BE2C (cell line): ENCODE measurements at regions not wholly inside any gene's neighbourhood (a gene's known extent, or its start where the extent isn't known, plus 50 kb on each side); places are given as distances from the start of the nearest gene placed in this dataset.

Source experiments
- DNase-seq: peaks from one replicate; pipeline ENCODE4 v3.0.0-alpha.2; 2020
- H3K27me3 ChIP-seq: fragments of 250-450 bp; sonication (Bioruptor Pico); 2 replicates; pipeline ENCODE4 v1.5.1; 2020; ENCODE audit warnings: mild to moderate bottlenecking
- H3K36me3 ChIP-seq: fragments of 250-450 bp; sonication (Bioruptor Pico); 2 replicates; pipeline ENCODE4 v1.5.1; 2020; ENCODE audit warnings: mild to moderate bottlenecking
- H3K4me1 ChIP-seq: fragments of 250-450 bp; sonication (Bioruptor Pico); 2 replicates; pipeline ENCODE4 v1.5.1; 2020
- H3K4me3 ChIP-seq: 2 replicates; pipeline ENCODE4 v1.5.1; 2011; ENCODE audit warnings: low read depth, low read length
- H3K9me3 ChIP-seq: fragments of 250-450 bp; sonication (Bioruptor Pico); 2 replicates; pipeline ENCODE4 v1.5.1; 2020
- CTCF ChIP-seq: IDR thresholded peaks from 2 replicates; pipeline ENCODE4 v1.5.1; 2012; ENCODE audit warnings: mild to moderate bottlenecking, low read depth, low read length

DNA sequence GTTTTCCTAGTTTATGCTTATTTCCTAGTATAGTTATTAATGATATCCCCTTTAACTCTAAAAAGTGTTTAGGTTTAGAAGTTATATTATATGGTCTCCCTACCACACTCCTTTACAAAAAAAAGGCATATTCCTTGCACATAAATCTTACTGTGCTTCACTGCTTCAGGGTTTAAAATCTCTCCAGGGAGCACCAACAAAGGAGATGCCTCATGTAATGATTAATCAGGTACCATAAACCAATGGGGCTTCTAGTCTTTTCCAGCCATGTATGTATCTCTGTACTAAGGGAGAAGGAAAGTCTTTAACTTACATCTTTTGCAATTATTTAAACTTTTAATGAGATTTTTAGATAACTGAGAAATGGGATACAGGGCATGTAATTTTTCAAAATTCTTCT lies 91.5 kb upstream of the RBMS3 start:
- no peak overlapping the region for H3K4me3 ChIP-seq
- H3K9me3 ChIP-seq, result no peaks in the 10 kb centered on the region
- H3K36me3 ChIP-seq, result no peaks in the 10 kb centered on the region
- H3K4me1 ChIP-seq, result no peaks in the 10 kb centered on the region
- DNase-seq, result no peak
- H3K27me3 ChIP-seq, result no peaks in the 10 kb centered on the region
- no peak for TF ChIP-seq CTCF

DNA sequence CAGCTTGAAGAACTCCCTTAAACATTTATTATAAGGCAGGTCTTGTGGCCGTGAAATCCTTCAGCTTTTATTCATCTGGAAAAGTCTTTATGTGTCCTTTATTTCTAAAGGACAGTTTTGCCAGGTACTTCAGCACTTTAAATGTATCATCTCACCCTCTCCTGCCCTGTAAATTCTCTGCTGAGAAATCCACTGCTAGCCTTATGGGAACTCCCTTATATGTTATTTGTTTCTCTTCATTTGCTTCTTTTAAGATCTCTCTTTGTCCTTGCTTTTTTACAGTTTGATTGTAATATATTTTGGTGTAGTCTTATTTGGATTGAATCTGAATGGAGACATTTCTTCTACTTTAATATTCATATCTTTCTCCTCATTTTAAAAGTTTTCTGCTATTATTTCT lies 86.7 kb upstream of the RBMS3 start:
- no peak overlapping the region for H3K4me3 ChIP-seq
- no peak for DNase-seq
- 0 out of 2 replicates have a peak, but pooled peaks cover 3% of the 10 kb centered on the region for H3K4me1 ChIP-seq
- no peaks in the 10 kb centered on the region for H3K27me3 ChIP-seq
- no peaks in the 10 kb centered on the region for H3K9me3 ChIP-seq
- no peak for TF ChIP-seq CTCF
- no peaks in the 10 kb centered on the region for H3K36me3 ChIP-seq

GRCh38 chr3:29195056-29195455 lies 85.8 kb upstream of the RBMS3 start:
- no peak for TF ChIP-seq CTCF
- H3K4me1 ChIP-seq, result 0 out of 2 replicates have a peak, but pooled peaks cover 3% of the 10 kb centered on the region
- no peaks in the 10 kb centered on the region for H3K9me3 ChIP-seq
- DNase-seq, result no peak
- H3K27me3 ChIP-seq, result no peaks in the 10 kb centered on the region
- H3K36me3 ChIP-seq, result no peaks in the 10 kb centered on the region
- no peak overlapping the region for H3K4me3 ChIP-seq

GRCh38 chr3:29201604-29202003 lies 79.3 kb upstream of the RBMS3 start:
- no peaks in the 10 kb centered on the region for H3K27me3 ChIP-seq
- TF ChIP-seq CTCF, result no peak
- H3K36me3 ChIP-seq, result no peaks in the 10 kb centered on the region
- H3K9me3 ChIP-seq, result no peaks in the 10 kb centered on the region
- no peak overlapping the region for H3K4me3 ChIP-seq
- DNase-seq, result no peak
- H3K4me1 ChIP-seq, result 0 out of 2 replicates have a peak, but pooled peaks cover 3% of the 10 kb centered on the region

DNA sequence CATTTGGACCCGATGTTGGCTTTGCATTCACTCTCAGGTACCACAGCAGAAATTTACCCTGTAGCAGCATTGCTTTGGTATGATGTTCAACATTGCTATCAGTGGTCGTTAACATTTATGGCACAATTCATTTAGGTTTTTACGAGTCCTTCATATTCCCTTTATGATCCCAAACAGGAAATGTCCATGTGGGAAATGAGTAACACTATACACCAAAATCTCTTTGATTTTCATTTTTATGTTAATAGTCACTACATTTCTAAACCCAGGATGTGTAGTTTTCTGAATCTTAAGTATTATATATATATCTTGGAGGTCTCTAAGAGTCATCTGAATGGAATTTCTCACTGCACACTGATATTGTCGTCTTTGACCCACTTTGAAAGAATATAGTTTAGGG lies 78.5 kb upstream of the RBMS3 start:
- no peak for DNase-seq
- Histone ChIP-seq H3K4me1 (0 out of 2 replicates have a peak, but pooled peaks cover 3% of the 10 kb centered on the region), H3K4me3 (no peak overlapping the region), H3K36me3 (no peaks in the 10 kb centered on the region), H3K9me3 (no peaks in the 10 kb centered on the region), H3K27me3 (no peaks in the 10 kb centered on the region)
- no peak for TF ChIP-seq CTCF

GRCh38 chr3:29203851-29204250 lies 77.0 kb upstream of the RBMS3 start:
- H3K4me3 ChIP-seq, result no peak overlapping the region
- no peak for DNase-seq
- no peaks in the 10 kb centered on the region for H3K9me3 ChIP-seq
- no peaks in the 10 kb centered on the region for H3K36me3 ChIP-seq
- no peaks in the 10 kb centered on the region for H3K27me3 ChIP-seq
- H3K4me1 ChIP-seq, result no peaks in the 10 kb centered on the region
- TF ChIP-seq CTCF, result no peak
